Fibroblast of villous mesenchyme (primary cell): ENCODE measurements at regions not wholly inside any gene's neighbourhood (a gene's known extent, or its start where the extent isn't known, plus 50 kb on each side); places are given as distances from the start of the nearest gene placed in this dataset. TPM values are rescaled to one million over a fixed set of nuclear protein-coding genes. Genes with fewer than 3 reads are reported as not detected.

Experiments
- DNase-seq: peaks from one replicate; pipeline ENCODE4 v3.0.0-alpha.2; 2010; ENCODE audit warnings: low read depth
- H3K4me3 ChIP-seq: 2 replicates; pipeline ENCODE4 v1.5.1; 2011; ENCODE audit warnings: low read depth, mild to moderate bottlenecking, low read length
- CTCF ChIP-seq: IDR thresholded peaks from 2 replicates; pipeline ENCODE4 v1.5.1; 2012; ENCODE audit warnings: low read depth, mild to moderate bottlenecking, low read length; ENCODE audit not compliant: insufficient read depth
- small RNA-seq: library from RNA; depleted of rRNA; stranded (forward); fragments of <200 nt; gene quantifications from one replicate; pipeline ENCODE3, GENCODE V24; 2012

GRCh38 chrX:82813671-82814078, 694.4 kb upstream of the POU3F4 start:
- no peak for TF ChIP-seq CTCF
- no peak overlapping the region for H3K4me3 ChIP-seq
- DNase-seq, result peak; percentile 44

GRCh38 chrX:82816001-82816400, 692.1 kb upstream of the POU3F4 start:
- H3K4me3 ChIP-seq, result no peak overlapping the region
- no peak for DNase-seq
- no peak for TF ChIP-seq CTCF

GRCh38 chrX:82816562-82816961, 691.5 kb upstream of the POU3F4 start:
- H3K4me3 ChIP-seq, result no peak overlapping the region
- no peak for TF ChIP-seq CTCF
- DNase-seq, result no peak

GRCh38 chrX:82842286-82842685, 665.8 kb upstream of the POU3F4 start:
- DNase-seq, result no peak
- H3K4me3 ChIP-seq, result no peak overlapping the region
- TF ChIP-seq CTCF, result no peak

GRCh38 chrX:82848111-82848510, 660.0 kb upstream of the POU3F4 start:
- no peak overlapping the region for H3K4me3 ChIP-seq
- no peak for TF ChIP-seq CTCF
- DNase-seq, result no peak

Small RNAs in the stretch of these regions (small RNA-seq; reads per million reads assigned to genes)
- not detected for gene RF00394
